Thyroid gland (tissue), 4 donors: ENCODE measurements at regions not wholly inside any gene's neighbourhood (a gene's known extent, or its start where the extent isn't known, plus 50 kb on each side); places are given as distances from the start of the nearest gene placed in this dataset.

ENCODE experiments used
- DNase-seq, 2 donors: peaks; one replicate each; pipeline ENCODE4 v3.0.0-alpha.2; 2019
- H3K27ac ChIP-seq, 3 donors: fragments of 200-600 bp; sonication (generic); 1 replicate in 2 of 3; 2 replicates in 1 of 3; pipeline ENCODE4 v1.5.1; 2016 to 2019; ENCODE audit warnings: mild to moderate bottlenecking in 1 of 3, moderate library complexity in 1 of 3
- H3K27me3 ChIP-seq: fragments of 200-600 bp; sonication (generic); one replicate; pipeline ENCODE4 v1.5.1; 2019
- H3K36me3 ChIP-seq, 2 donors: fragments of 200-600 bp; sonication (generic); one replicate each; pipeline ENCODE4 v1.5.1; 2016 to 2019
- H3K4me1 ChIP-seq, 2 donors: fragments of 200-600 bp; sonication (generic); one replicate each; pipeline ENCODE4 v1.5.1; 2017 to 2019
- H3K4me3 ChIP-seq, 3 donors: fragments of 200-600 bp; sonication (generic); replicated peaks in 1 of 3; 1 replicate in 2 of 3; 2 replicates in 1 of 3; pipeline ENCODE4 v1.5.1; 2016; ENCODE audit warnings: mild to moderate bottlenecking in 1 of 3
- H3K9me3 ChIP-seq: fragments of 200-600 bp; sonication (generic); one replicate; pipeline ENCODE4 v1.5.1; 2017
- CTCF ChIP-seq, 6 experiments: fragments of 200-600 bp in 3 of 6; fragments of 450-650 bp in 3 of 6; sonication (generic) in 3 of 6; IDR thresholded peaks; one replicate each; pipeline ENCODE4 v1.5.1; 2016 to 2019; ENCODE audit warnings: antibody characterized with exemption in 6 of 6, mild to moderate bottlenecking in 2 of 6, inconsistent platforms in 1 of 6, moderate library complexity in 1 of 6
- POLR2A ChIP-seq, 2 donors: fragments of 450-650 bp; IDR thresholded peaks; one replicate each; pipeline ENCODE4 v1.6.1; 2017; ENCODE audit warnings: antibody characterized with exemption in 2 of 2, mild to moderate bottlenecking in 2 of 2, moderate library complexity in 1 of 2
- WGBS, 2 donors: methylation state at CpG; one replicate each; pipeline ENCODE4 v1.1.5; 2017; 5-methylcytosine and 5-hydroxymethylcytosine counted together
- intact Hi-C: fragments of 100-400 bp; cut with DNase I; formaldehyde crosslinking; loops from one replicate; pipeline ENCODE4 v1.15.1; 2023

- no peak for DNase-seq
- intact Hi-C loops: no loop called here
- Histone ChIP-seq H3K27me3 (no peaks in the 10 kb centered on the region), H3K36me3 (no peaks in the 10 kb centered on the region), H3K9me3 (no peaks in the 10 kb centered on the region), H3K27ac (no peak overlapping the region), H3K4me1 (no peaks in the 10 kb centered on the region), H3K4me3 (no peak overlapping the region)
- WGBS, 2 donors: 82 to 85% methylated on average over 3 of the region's 3 CpGs
- no peak for TF ChIP-seq CTCF (IDR thresholded peaks at IDR 0.05)
- TF ChIP-seq POLR2A (IDR thresholded peaks at IDR 0.05): no peak
Observed at GRCh38 chr7:42457663-42458062, 220.7 kb upstream of the GLI3 start.

GRCh38 chr7:42456756-42457276 lies 219.8 kb upstream of the GLI3 start:
- intact Hi-C loops: no loop called here
- Histone ChIP-seq H3K36me3 (no peaks in the 10 kb centered on the region), H3K27ac (no peak overlapping the region), H3K4me1 (no peaks in the 10 kb centered on the region), H3K27me3 (no peaks in the 10 kb centered on the region), H3K4me3 (no peak overlapping the region), H3K9me3 (no peaks in the 10 kb centered on the region)
- 63 to 79% methylated on average over 4 of the region's 4 CpGs for WGBS, 2 donors
- TF ChIP-seq CTCF (IDR thresholded peaks at IDR 0.05) (no peak), POLR2A (IDR thresholded peaks at IDR 0.05) (no peak)
- no peak for DNase-seq

GRCh38 chr7:42456267-42456666 lies 219.3 kb upstream of the GLI3 start:
- no peak for DNase-seq
- H3K9me3 ChIP-seq: no peaks in the 10 kb centered on the region
- H3K36me3 ChIP-seq: no peaks in the 10 kb centered on the region
- intact Hi-C loops: no loop called here
- no peaks in the 10 kb centered on the region for H3K4me1 ChIP-seq
- no peak overlapping the region for H3K27ac ChIP-seq
- no peak overlapping the region for H3K4me3 ChIP-seq
- H3K27me3 ChIP-seq: no peaks in the 10 kb centered on the region
- WGBS, 2 donors: 41 to 51% methylated on average over 6 of the region's 6 CpGs
- TF ChIP-seq CTCF (IDR thresholded peaks at IDR 0.05) (no peak), POLR2A (IDR thresholded peaks at IDR 0.05) (no peak)

GRCh38 chr7:42453931-42454361 lies 216.9 kb upstream of the GLI3 start:
- H3K4me3 ChIP-seq: no peak overlapping the region
- no peak for TF ChIP-seq POLR2A (IDR thresholded peaks at IDR 0.05)
- no peak for TF ChIP-seq CTCF (IDR thresholded peaks at IDR 0.05)
- WGBS, 2 donors: 81 to 89% methylated on average over 9 of the region's 9 CpGs
- intact Hi-C loops: no loop called here
- H3K27ac ChIP-seq: no peak overlapping the region
- no peak for DNase-seq
- H3K4me1 ChIP-seq: no peaks in the 10 kb centered on the region
- H3K27me3 ChIP-seq: no peaks in the 10 kb centered on the region
- H3K9me3 ChIP-seq: no peaks in the 10 kb centered on the region
- no peaks in the 10 kb centered on the region for H3K36me3 ChIP-seq

- no peak for TF ChIP-seq CTCF (IDR thresholded peaks at IDR 0.05)
- TF ChIP-seq POLR2A (IDR thresholded peaks at IDR 0.05): no peak
- Histone ChIP-seq H3K36me3 (no peaks in the 10 kb centered on the region), H3K27me3 (no peaks in the 10 kb centered on the region), H3K4me1 (no peaks in the 10 kb centered on the region), H3K4me3 (no peak overlapping the region), H3K9me3 (no peaks in the 10 kb centered on the region), H3K27ac (no peak overlapping the region)
- intact Hi-C loops: no loop called here
- no peak for DNase-seq
- WGBS, 2 donors: 86 to 91% methylated on average over 4 of the region's 4 CpGs
Observed at GRCh38 chr7:42452356-42452755, 215.3 kb upstream of the GLI3 start.
